ENCODE measurements at regions not wholly inside any gene's neighbourhood (a gene's known extent, or its start where the extent isn't known, plus 50 kb on each side); places are given as distances from the start of the nearest gene placed in this dataset.
"Not testable (repeated sequence)": the region's sequence is repeated elsewhere in the genome, so short reads cannot be mapped to it uniquely, and the experiment has no call there.

DNA sequence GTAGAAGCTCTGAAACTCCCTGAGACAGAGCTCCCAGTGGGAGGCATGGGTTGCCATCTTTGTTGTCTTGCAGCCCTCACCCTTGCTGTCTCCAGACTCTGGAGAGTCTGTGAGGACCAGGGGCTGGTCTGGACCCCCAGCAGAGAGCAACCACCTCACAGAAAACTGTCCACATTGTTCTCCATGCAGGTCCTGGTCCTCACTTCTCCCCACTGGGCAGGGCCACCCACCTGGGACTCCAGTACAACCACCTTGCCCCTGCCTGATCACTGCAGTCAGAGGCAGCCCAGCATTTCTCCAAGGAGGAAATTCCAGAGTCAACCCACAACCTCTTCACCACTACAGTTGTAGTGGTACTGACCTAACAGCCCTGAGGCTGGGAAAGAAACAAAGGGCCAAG lies 285.6 kb upstream of the RPS23 start:
- ATAC-seq (replicated peaks) (no peak), DNase-seq (no peak)
- H3K4me3 Mint-ChIP-seq, result no peak overlapping the region
- no peaks in the 10 kb centered on the region for H3K36me3 Mint-ChIP-seq (ENCODE audit: insufficient read depth)
- no peaks in the 10 kb centered on the region for H3K4me1 Mint-ChIP-seq (ENCODE audit: low read depth in 2 of 2)
- peaks cover 0 to 7% of the 10 kb centered on the region in 2 donors for H3K9me3 Mint-ChIP-seq
- no peaks in the 10 kb centered on the region for H3K27me3 Mint-ChIP-seq
- H3K27ac Mint-ChIP-seq, result no peak overlapping the region

DNA sequence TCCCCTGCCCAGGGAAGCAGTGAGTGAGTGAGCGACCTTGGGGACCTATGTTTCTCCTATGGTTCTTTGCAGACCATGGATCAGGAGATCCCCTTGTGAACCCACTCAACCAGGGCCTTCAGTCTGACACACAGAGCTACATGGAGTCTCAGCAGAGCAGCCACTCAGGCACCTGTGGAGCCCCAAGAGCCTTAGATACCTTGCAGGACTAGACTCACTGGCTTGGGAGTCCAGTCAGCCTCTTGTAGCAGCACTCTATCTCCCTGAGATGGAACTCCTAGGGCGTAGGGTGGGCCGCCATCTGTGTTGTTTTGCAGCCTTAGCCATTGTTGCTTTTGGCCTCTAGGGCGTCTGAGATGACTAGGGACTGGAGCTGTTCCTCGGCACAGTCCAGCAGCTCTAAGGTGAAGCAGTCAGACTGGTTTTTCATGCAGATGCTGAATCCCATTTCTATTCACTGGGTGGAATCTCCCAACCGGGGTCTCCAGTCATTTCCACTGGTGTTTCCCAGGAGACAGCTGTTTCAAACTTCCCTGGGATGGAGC lies 284.6 kb upstream of the RPS23 start:
- Mint-ChIP-seq H3K4me3 (no peak overlapping the region), H3K27ac (no peak overlapping the region), H3K4me1 (ENCODE audit: low read depth in 2 of 2) (no peaks in the 10 kb centered on the region), H3K9me3 (peaks cover 5 to 11% of the 10 kb centered on the region in 2 donors), H3K36me3 (ENCODE audit: insufficient read depth) (no peaks in the 10 kb centered on the region), H3K27me3 (no peaks in the 10 kb centered on the region)
- ATAC-seq (replicated peaks), result no peak
- no peak for DNase-seq

GRCh38 chr5:82561797-82562196 lies 283.6 kb upstream of the RPS23 start:
- Mint-ChIP-seq H3K4me3 (no peak overlapping the region), H3K27ac (no peak overlapping the region), H3K27me3 (no peaks in the 10 kb centered on the region), H3K4me1 (ENCODE audit: low read depth in 2 of 2) (no peaks in the 10 kb centered on the region), H3K9me3 (peaks cover 7 to 9% of the 10 kb centered on the region in 2 donors), H3K36me3 (ENCODE audit: insufficient read depth) (no peaks in the 10 kb centered on the region)
- DNase-seq (no peak), ATAC-seq (replicated peaks) (no peak)

DNA sequence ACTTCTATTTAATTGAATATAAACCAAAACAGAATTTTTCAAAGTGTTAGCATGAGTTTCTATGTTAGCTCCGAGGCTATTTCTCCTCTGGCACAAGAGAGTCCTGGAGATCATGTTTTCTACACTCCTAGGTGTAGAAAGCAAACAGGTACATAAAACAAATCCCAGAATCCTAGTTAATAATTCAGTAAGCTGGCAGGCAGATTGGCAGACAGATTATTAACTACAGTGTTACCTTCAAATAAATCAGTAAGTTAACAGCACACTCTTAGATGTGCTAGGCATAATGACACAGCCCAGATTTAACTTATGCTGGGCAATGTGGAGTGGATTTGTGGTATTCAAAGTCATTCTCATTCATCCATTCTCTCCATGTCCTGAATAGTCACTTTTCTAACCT lies 282.8 kb upstream of the RPS23 start:
- no peaks in the 10 kb centered on the region for H3K27me3 Mint-ChIP-seq
- H3K36me3 Mint-ChIP-seq (ENCODE audit: insufficient read depth), result no peaks in the 10 kb centered on the region
- DNase-seq, result no peak
- ATAC-seq (replicated peaks), result no peak
- no peak overlapping the region for H3K4me3 Mint-ChIP-seq
- H3K27ac Mint-ChIP-seq, result no peak overlapping the region
- peaks cover 7 to 9% of the 10 kb centered on the region in 2 donors for H3K9me3 Mint-ChIP-seq
- no peaks in the 10 kb centered on the region for H3K4me1 Mint-ChIP-seq (ENCODE audit: low read depth in 2 of 2)

DNA sequence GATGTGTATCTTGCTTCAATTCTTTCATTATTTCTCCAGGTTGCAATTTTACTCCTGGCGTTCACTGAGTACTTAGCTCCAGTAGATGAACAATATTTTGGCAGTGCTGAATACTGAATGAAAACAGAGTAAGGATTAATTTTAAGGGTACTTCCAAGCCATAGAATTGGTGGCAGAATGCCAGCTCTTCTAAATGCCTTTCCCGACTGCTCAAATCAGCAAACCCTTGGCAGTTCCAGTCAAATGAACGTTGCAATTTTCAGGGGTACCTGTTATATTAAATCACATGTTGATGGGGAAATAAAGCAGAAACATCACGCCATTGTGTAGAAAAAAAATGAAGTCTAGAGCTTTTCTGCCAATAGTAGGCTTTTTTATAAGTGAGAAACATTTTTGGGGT lies 282.4 kb upstream of the RPS23 start:
- H3K36me3 Mint-ChIP-seq (ENCODE audit: insufficient read depth), result no peaks in the 10 kb centered on the region
- no peak overlapping the region for H3K4me3 Mint-ChIP-seq
- H3K27me3 Mint-ChIP-seq, result no peaks in the 10 kb centered on the region
- H3K4me1 Mint-ChIP-seq (ENCODE audit: low read depth in 2 of 2), result no peaks in the 10 kb centered on the region
- H3K27ac Mint-ChIP-seq, result no peak overlapping the region
- H3K9me3 Mint-ChIP-seq, result peaks cover 7 to 8% of the 10 kb centered on the region in 2 donors
- ATAC-seq (replicated peaks) (no peak), DNase-seq (no peak)

DNA sequence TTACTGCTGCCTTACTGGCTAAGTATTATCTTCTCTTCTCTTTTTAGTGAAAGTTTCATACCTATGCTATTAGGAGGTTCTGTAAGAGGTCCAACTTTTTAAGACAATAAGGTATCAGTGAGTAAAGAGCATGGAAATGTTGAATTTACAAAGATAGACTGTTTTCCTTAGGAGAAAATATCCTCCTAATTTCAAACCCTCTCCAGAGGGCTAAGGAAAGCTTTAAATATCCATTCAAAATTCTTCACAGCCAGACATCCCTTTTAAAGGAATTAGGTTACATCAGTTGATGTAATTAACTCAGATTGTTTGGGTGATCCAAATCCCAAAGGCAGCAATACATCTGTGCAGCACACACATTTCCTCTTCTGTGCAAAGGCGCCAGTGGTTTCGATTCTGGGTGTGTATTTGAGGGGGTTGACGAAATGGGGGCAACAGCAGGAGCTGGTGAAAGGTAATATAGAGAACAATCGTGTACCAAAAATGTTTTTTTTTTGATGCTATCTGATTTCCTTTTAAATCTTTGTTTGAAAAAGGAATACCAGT lies 273.8 kb upstream of the RPS23 start:
- no peaks in the 10 kb centered on the region for H3K9me3 Mint-ChIP-seq
- no peaks in the 10 kb centered on the region for H3K27me3 Mint-ChIP-seq
- ATAC-seq (replicated peaks), result no peak
- no peaks in the 10 kb centered on the region for H3K4me1 Mint-ChIP-seq (ENCODE audit: low read depth in 2 of 2)
- H3K4me3 Mint-ChIP-seq, result no peak overlapping the region
- peaks cover 3% of the 10 kb centered on the region for H3K36me3 Mint-ChIP-seq (ENCODE audit: insufficient read depth)
- no peak overlapping the region for H3K27ac Mint-ChIP-seq
- no peak for DNase-seq

GRCh38 chr5:82551192-82551591 lies 273.0 kb upstream of the RPS23 start:
- Mint-ChIP-seq H3K27me3 (no peaks in the 10 kb centered on the region), H3K4me1 (ENCODE audit: low read depth in 2 of 2) (no peaks in the 10 kb centered on the region), H3K27ac (no peak overlapping the region), H3K9me3 (no peaks in the 10 kb centered on the region), H3K4me3 (no peak overlapping the region), H3K36me3 (ENCODE audit: insufficient read depth) (peaks cover 3% of the 10 kb centered on the region)
- ATAC-seq (replicated peaks), result no peak
- DNase-seq, result no peak

GRCh38 chr5:82549263-82549662 lies 271.1 kb upstream of the RPS23 start:
- no peak for ATAC-seq (replicated peaks)
- H3K4me1 Mint-ChIP-seq (ENCODE audit: low read depth in 2 of 2), result no peaks in the 10 kb centered on the region
- no peak overlapping the region for H3K27ac Mint-ChIP-seq
- no peaks in the 10 kb centered on the region for H3K9me3 Mint-ChIP-seq
- H3K4me3 Mint-ChIP-seq, result no peak overlapping the region
- no peaks in the 10 kb centered on the region for H3K36me3 Mint-ChIP-seq (ENCODE audit: insufficient read depth)
- H3K27me3 Mint-ChIP-seq, result no peaks in the 10 kb centered on the region
- no peak for DNase-seq

- H3K27me3 Mint-ChIP-seq, result no peaks in the 10 kb centered on the region
- no peaks in the 10 kb centered on the region for H3K36me3 Mint-ChIP-seq (ENCODE audit: insufficient read depth)
- DNase-seq (no peak), ATAC-seq (replicated peaks) (no peak)
- no peak overlapping the region for H3K27ac Mint-ChIP-seq
- no peak overlapping the region for H3K4me3 Mint-ChIP-seq
- peaks cover 0 to 2% of the 10 kb centered on the region in 2 donors for H3K9me3 Mint-ChIP-seq
- no peaks in the 10 kb centered on the region for H3K4me1 Mint-ChIP-seq (ENCODE audit: low read depth in 2 of 2)
Observed at GRCh38 chr5:82544004-82544403, 265.9 kb upstream of the RPS23 start.

- no peak overlapping the region for H3K4me3 Mint-ChIP-seq
- H3K27ac Mint-ChIP-seq, result no peak overlapping the region
- ATAC-seq (replicated peaks) (no peak), DNase-seq (no peak)
- no peaks in the 10 kb centered on the region for H3K4me1 Mint-ChIP-seq (ENCODE audit: low read depth in 2 of 2)
- no peaks in the 10 kb centered on the region for H3K27me3 Mint-ChIP-seq
- H3K9me3 Mint-ChIP-seq, result peaks cover 0 to 2% of the 10 kb centered on the region in 2 donors
- no peaks in the 10 kb centered on the region for H3K36me3 Mint-ChIP-seq (ENCODE audit: insufficient read depth)
Observed at GRCh38 chr5:82540301-82540700, 262.1 kb upstream of the RPS23 start.

DNA sequence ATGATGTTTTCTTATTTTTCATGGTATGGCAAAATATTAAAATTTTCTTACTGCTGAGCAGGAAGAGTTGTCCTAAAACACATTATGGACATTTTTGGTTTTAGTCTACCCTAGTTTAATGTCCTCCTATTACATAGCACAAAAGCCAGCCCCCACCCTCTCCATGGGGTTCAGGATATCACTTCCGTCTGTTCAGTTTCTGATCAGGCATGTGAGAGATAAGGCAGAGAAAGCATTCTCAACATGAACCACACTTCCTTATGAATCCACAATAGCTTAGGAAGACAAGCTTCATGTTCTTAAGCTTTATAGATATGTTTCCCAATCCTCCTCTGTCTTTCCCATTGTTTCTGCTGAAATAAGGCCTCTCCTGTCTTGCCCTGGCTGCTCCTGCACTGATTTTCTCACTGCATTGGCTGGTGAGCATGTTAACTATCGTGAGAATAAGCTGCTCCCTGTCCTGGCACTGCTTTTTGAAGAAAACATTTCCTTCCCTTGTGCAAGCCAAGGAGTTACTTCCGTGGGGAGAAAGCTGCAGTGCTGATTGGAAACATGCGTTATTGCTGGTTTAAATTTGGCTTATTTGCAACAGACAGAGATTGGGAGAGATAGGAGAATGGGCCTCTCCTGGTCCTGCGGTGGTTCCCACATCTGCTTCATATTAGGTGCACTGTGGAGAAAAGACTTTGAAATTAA lies 260.3 kb upstream of the RPS23 start:
- Mint-ChIP-seq H3K4me1 (ENCODE audit: low read depth in 2 of 2) (no peaks in the 10 kb centered on the region), H3K4me3 (no peak overlapping the region), H3K9me3 (peaks cover 0 to 2% of the 10 kb centered on the region in 2 donors), H3K27me3 (no peaks in the 10 kb centered on the region), H3K27ac (no peak overlapping the region), H3K36me3 (ENCODE audit: insufficient read depth) (no peaks in the 10 kb centered on the region)
- DNase-seq (no peak), ATAC-seq (replicated peaks) (no peak)

- DNase-seq (no peak), ATAC-seq (replicated peaks) (no peak)
- no peak overlapping the region for H3K27ac Mint-ChIP-seq
- H3K36me3 Mint-ChIP-seq (ENCODE audit: insufficient read depth), result no peaks in the 10 kb centered on the region
- no peaks in the 10 kb centered on the region for H3K4me1 Mint-ChIP-seq (ENCODE audit: low read depth in 2 of 2)
- no peak overlapping the region for H3K4me3 Mint-ChIP-seq
- peaks cover 0 to 2% of the 10 kb centered on the region in 2 donors for H3K9me3 Mint-ChIP-seq
- H3K27me3 Mint-ChIP-seq, result no peaks in the 10 kb centered on the region
Observed at GRCh38 chr5:82537687-82538306, 259.6 kb upstream of the RPS23 start.

GRCh38 chr5:82534986-82535385 lies 256.8 kb upstream of the RPS23 start:
- DNase-seq (no peak), ATAC-seq (replicated peaks) (no peak)
- H3K4me1 Mint-ChIP-seq (ENCODE audit: low read depth in 2 of 2), result no peaks in the 10 kb centered on the region
- H3K27ac Mint-ChIP-seq, result no peak overlapping the region
- H3K9me3 Mint-ChIP-seq, result peaks cover 0 to 8% of the 10 kb centered on the region in 2 donors
- no peaks in the 10 kb centered on the region for H3K27me3 Mint-ChIP-seq
- no peaks in the 10 kb centered on the region for H3K36me3 Mint-ChIP-seq (ENCODE audit: insufficient read depth)
- H3K4me3 Mint-ChIP-seq, result no peak overlapping the region

DNA sequence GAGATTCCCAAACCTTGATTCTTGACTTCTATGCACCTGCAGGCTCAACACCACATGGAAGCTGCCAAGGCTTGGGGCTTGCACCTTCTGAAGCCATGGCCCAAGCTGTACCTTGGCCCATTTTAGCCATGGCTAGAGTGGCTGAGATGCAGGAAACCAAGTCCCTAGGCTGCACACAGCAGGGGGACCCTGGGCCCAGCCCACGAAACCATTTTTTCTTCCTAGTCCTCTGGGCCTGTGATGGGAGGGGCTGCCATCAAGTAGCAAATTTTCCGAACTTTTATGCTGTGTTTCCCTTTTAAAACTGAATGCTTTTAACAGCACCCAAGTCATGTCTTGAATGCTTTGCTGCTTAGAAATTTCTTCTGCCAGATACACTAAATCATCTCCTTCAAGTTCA lies 253.9 kb upstream of the RPS23 start:
- H3K36me3 Mint-ChIP-seq (ENCODE audit: insufficient read depth); DNase-seq; H3K27me3 Mint-ChIP-seq; H3K27ac Mint-ChIP-seq; ATAC-seq (replicated peaks); H3K4me3 Mint-ChIP-seq; H3K4me1 Mint-ChIP-seq (ENCODE audit: low read depth in 2 of 2): not testable (repeated sequence)
- peaks cover 7 to 11% of the 10 kb centered on the region in 2 donors for H3K9me3 Mint-ChIP-seq
